Transverse colon (tissue), 3 donors: ENCODE measurements at regions not wholly inside any gene's neighbourhood (a gene's known extent, or its start where the extent isn't known, plus 50 kb on each side); places are given as distances from the start of the nearest gene placed in this dataset.

Source experiments
- CTCF ChIP-seq, 5 experiments: fragments of 200-600 bp in 3 of 5; fragments of 450-650 bp in 2 of 5; sonication (generic) in 3 of 5; IDR thresholded peaks; 1 replicate in 2 of 5; 2 replicates in 3 of 5; pipeline ENCODE4 v1.5.1; 2016 to 2017; ENCODE audit warnings: antibody characterized with exemption in 5 of 5, inconsistent platforms in 3 of 5, mild to moderate bottlenecking in 2 of 5, moderate library complexity in 1 of 5
- EP300 ChIP-seq: sonication (generic); formaldehyde crosslinking; IDR thresholded peaks from one replicate; pipeline ENCODE4 v1.6.1; 2017; ENCODE audit warnings: antibody characterized with exemption, low read depth
- POLR2A ChIP-seq: fragments of 450-650 bp; IDR thresholded peaks from one replicate; pipeline ENCODE4 v1.6.1; 2016; ENCODE audit warnings: antibody characterized with exemption, mild to moderate bottlenecking, moderate library complexity

GRCh38 chr4:3630598-3631543 lies 98.6 kb upstream of the LRPAP1 start:
- no peak for TF ChIP-seq CTCF (IDR thresholded peaks at IDR 0.05)
- TF ChIP-seq POLR2A, result no peak
- no peak for TF ChIP-seq EP300
